CMK (cell line): ENCODE measurements at regions not wholly inside any gene's neighbourhood (a gene's known extent, or its start where the extent isn't known, plus 50 kb on each side); places are given as distances from the start of the nearest gene placed in this dataset.
"Not testable (repeated sequence)": the region's sequence is repeated elsewhere in the genome, so short reads cannot be mapped to it uniquely, and the experiment has no call there.

Source experiments
- DNase-seq: peaks from one replicate; pipeline ENCODE4 v3.0.0-alpha.2; 2010; ENCODE audit warnings: low read depth

GRCh38 chr9:28923351-28923750 lies 1350.1 kb upstream of the C9orf72 start:
- no peak for DNase-seq

GRCh38 chr9:28925157-28925556 lies 1351.9 kb upstream of the C9orf72 start:
- no peak for DNase-seq

DNA sequence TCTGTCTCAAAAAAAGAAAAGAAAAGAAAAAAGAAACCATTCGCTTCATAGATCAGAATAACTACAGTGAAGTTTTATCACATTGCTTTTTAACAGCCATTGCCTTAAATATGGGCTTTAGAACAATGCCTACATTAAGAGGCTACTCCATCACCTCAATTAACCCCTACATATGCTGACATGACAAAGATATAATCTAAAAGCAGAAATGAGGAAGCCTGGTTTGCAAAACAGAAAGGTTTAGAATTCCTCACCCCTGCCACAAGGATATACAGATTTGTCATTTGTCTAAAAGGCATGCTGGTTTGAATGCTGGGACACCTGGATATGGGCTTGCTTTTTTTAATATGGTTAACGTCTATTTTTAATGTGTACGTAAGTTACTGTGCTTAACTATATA lies 1353.0 kb upstream of the C9orf72 start:
- no peak for DNase-seq

DNA sequence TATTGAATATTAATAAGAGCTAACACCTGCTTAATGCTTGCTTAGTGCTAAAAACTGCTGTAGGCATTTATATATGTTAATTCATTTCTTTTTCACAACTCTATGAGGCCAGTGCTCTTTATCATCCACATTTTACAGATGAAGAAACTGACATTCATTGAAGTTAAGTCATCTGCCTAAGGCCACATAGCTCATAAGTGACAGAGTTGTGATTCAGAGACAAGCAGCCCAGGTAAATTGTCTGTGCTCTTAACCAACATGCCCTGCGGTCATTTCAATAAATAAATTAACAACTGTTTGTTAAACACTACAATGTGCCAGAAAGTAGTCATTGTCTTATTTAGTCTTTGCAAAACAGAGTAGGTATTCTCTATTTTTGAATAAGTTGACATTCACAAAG lies 1354.4 kb upstream of the C9orf72 start:
- no peak for DNase-seq

GRCh38 chr9:28929433-28929832 lies 1356.2 kb upstream of the C9orf72 start:
- no peak for DNase-seq

DNA sequence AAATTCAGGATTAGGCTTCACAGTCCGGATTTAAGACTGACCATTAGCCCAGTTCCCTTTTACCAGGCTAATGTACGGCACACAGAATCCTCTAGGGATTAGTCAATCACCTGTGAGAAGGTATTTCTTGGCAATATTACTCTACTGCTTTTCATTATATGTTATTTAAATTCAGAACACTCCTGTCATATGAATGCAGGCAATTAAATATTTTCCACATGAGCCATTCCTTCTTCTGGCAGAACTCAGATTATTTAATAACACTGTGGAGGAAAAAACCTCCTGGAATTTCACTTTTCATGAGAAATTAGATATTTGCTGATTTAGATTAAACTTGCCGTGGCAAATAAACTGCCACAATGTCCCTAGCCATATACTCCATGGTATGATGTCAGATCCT lies 1357.5 kb upstream of the C9orf72 start:
- DNase-seq = no peak

GRCh38 chr9:28934111-28934510 lies 1360.8 kb upstream of the C9orf72 start:
- no peak for DNase-seq

- no peak for DNase-seq
Observed at GRCh38 chr9:28938981-28939380, 1365.7 kb upstream of the C9orf72 start.

DNA sequence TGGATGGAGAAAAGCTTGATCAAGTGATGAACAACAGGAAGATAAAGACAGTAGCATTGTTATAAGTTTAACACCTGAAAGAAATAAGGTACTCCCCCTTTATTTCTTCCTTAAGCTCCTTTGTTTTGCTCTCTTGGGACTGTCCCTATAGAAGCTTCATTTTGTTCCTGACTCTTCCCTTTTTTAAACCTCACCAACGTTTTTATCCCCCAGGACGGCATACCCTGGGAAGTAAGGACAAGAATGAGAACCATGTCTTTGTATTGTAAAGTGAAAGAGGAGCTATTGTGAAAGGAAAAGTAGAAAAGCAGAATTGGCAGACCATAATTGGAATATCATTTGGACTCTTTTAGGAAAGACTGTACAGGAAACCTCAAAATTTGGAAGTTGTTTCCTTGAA lies 1368.6 kb upstream of the C9orf72 start:
- DNase-seq = no peak

GRCh38 chr9:28942941-28943340 lies 1369.7 kb upstream of the C9orf72 start:
- no peak for DNase-seq

DNA sequence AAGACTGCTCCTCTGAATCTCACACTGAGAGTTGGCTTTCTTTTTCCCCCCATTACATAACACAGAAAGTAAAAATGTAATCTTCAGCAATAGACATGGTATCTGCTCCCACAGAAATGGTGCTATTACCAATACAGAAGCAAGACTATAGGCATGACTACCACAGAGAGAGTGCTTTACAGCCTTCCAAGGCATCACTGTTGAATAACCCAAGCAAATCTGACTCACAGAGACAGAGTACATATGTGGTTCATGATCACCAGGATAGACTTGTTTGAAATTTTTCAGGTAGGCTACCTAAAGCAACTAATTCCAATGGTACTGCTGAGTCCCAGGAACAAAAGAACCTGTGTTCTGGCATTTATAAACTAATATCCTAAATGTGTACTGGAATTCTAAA lies 1373.4 kb upstream of the C9orf72 start:
- no peak for DNase-seq

DNA sequence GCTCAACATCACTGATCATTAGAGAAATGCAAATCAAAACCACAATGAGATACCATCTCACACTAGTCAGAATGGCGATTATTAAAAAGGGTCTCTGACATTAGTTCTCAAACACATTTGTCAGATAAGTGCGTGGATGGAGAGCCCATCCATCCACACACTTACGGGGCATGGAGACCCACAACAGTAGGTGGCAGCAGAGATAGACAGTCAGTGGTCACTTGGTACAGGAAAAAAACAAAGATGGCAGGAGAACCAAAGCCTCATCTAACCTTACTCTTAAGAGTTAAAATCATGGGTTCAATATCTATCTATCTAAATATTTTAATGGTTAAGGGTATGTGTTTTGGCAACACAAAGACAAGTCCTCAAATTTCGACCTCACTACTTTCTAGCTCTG lies 1378.7 kb upstream of the C9orf72 start:
- no peak for DNase-seq

GRCh38 chr9:28956116-28956880 lies 1383.0 kb upstream of the C9orf72 start:
- DNase-seq = no peak

DNA sequence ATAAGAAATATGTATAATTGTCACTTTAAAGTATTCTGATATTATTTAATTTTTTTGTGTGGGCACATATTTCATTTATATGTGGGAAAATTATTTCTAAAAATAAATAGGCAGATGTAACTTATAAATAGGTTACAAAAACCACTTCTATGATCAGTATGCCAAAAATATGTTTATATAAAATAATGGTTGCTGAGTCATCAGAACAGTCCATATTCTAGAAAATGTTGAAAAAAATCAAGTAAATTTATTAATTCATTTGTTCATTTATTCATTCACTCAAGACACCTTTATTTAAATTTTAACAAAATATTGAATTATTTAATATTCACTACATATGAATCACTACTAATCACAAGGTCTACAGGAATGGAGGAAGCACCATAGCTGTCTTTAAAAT lies 1387.3 kb upstream of the C9orf72 start:
- no peak for DNase-seq

GRCh38 chr9:28961623-28962022 lies 1388.3 kb upstream of the C9orf72 start:
- DNase-seq = no peak

GRCh38 chr9:28967226-28967625 lies 1393.9 kb upstream of the C9orf72 start:
- no peak for DNase-seq

DNA sequence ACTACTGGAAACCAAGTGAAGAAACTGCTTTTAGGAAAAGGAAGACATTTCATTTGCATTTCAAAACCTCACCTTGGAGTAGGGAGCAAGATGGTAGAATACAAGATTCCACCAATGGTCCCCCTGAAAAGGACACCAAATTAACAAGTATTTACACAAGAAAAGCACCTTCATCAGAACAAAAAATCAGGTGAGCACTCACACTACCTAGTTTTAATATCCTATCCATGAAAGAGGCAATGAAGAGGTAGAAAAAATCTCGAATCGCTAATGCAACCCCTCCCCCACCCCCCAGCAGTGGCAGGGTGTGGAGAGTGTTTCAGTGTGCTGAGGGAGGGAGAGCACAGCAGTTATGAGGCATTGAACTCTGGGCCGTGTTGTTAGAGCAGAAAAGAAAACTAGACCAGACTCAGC lies 1397.0 kb upstream of the C9orf72 start:
- no peak for DNase-seq

DNA sequence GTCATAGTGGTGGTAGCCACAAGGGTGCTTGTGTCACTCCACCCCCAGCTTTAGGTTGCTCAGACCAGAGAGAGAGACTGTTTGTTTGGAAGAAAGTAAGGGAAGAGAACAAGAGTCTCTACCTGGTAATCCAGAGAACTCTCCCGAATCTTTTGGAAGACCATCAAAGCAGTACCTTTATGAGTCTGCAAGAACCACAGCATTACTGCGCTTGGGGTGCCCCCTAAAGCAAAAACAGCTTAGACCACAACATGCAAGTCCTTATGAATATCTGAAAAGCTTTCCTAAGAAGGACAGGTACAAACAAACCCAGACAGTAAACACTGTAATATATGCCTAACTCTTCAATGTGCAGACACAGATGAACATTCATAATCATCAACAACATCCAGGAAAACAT lies 1398.6 kb upstream of the C9orf72 start:
- no peak for DNase-seq

DNA sequence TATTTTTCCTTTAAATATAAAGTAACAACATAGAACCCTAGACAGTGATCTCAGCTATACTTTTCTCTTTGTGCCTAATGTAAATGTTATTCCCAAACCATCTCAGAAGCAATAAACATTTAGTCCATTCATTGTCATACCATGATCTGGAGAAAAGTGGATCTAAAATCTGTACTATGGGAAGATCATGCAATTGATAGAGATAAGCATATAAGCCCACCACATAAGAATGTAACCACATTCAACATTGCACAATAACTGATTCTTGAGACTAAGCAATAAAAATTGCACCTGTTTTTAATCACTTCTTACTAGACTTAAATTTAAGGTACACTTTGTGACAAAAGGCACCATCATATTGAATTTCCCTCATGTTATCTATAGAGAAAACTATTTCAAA lies 1403.0 kb upstream of the C9orf72 start:
- DNase-seq = no peak

DNA sequence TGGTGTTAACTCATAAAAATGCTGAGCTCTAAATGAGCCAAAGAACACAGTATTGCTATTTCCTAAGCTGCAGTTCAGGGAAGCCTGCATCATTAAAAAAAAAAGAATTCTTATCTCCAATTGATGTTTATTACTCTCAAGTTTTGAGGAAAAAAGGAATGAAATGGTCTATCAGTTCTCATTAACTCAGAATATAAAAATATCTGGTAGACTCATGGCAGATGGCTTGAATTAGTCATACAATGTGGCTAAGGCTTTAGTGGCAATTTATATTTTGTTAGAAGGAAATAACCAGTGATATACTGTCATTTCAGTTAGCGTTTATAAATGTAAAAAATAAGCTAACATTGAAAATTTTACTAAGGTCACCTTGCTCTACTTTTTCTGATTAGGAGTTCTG lies 1403.4 kb upstream of the C9orf72 start:
- no peak for DNase-seq

- no peak for DNase-seq
Observed at GRCh38 chr9:28981129-28981528, 1407.8 kb upstream of the C9orf72 start.

- no peak for DNase-seq
Observed at GRCh38 chr9:28981711-28982110, 1408.4 kb upstream of the C9orf72 start.

DNA sequence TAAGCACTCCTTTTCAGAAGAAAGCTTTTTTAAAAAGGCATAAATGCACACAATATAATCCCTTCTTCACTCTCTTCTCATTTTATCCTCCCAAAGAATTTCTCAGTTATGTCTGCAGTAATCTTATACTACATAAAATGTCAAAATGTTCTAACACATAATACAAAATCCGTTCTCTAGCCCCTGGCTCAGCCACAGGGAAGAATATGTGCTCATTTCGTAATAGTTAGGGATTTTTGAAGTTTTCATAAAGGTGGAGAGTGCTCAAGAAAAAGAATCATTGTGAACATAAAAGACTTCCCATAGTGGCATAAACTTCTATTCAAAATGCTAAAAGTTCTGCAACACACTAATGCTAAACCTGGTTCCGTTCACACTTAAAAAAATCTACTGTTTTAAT lies 1410.7 kb upstream of the C9orf72 start:
- no peak for DNase-seq

DNA sequence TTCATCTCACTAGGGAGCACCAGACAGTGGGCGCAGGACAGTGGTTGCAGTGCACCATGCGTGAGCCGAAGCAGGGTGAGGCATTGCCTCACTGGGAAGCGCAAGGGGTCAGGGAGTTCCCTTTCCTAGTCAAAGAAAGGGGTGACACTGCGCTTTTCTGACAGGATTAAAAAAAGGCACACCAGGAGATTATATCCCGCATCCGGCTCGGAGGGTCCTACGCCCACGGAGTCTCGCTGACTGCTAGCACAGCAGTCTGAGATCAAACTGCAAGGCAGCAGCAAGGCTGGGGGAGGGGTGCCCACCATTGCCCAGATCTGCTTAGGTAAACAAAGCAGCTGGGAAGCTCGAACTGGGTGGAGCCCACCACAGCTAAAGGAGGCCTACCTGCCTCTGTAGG lies 1416.7 kb upstream of the C9orf72 start:
- DNase-seq = not testable (repeated sequence)

DNA sequence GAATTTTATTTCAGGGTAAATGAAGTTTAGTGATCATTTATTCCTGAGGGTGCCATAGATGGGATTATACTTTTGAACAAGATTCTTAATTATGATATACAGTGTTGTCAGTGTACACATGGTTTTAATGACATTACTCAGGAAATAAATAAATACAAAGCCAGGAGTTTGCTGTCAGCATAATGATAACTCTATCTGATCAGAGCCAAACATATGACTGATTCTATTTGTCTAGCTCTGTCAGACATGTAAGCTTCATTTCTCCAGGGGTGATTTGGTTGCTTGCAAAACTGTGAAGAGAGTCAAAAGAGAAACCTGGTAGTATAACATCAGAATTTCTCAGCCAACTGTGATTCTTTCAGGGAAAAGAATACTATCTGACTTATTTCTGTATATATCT lies 1425.8 kb upstream of the C9orf72 start:
- no peak for DNase-seq
